Esophagus squamous epithelium (tissue), 5 donors: ENCODE measurements at regions not wholly inside any gene's neighbourhood (a gene's known extent, or its start where the extent isn't known, plus 50 kb on each side); places are given as distances from the start of the nearest gene placed in this dataset.

ENCODE experiments used
- DNase-seq: peaks from one replicate; lab custom pipeline; 2025; lab: John Stamatoyannopoulos, UW
- H3K27ac ChIP-seq, 4 donors: fragments of 200-600 bp; sonication (generic); one replicate each; pipeline ENCODE4 v1.5.1; 2016 to 2019; ENCODE audit warnings: mild to moderate bottlenecking in 1 of 4
- H3K27me3 ChIP-seq, 4 donors: fragments of 200-600 bp; sonication (generic); 1 replicate in 3 of 4; 2 replicates in 1 of 4; pipeline versions ENCODE4 v1.5.1 to v1.6.0; 2017 to 2021; ENCODE audit warnings: antibody characterized with exemption in 1 of 4
- H3K36me3 ChIP-seq, 3 donors: fragments of 200-600 bp; sonication (generic); one replicate each; pipeline ENCODE4 v1.5.1; 2016 to 2019
- H3K4me1 ChIP-seq, 3 donors: fragments of 200-600 bp; sonication (generic); one replicate each; pipeline ENCODE4 v1.5.1; 2017 to 2019
- H3K4me3 ChIP-seq, 4 donors: fragments of 200-600 bp; sonication (generic); 1 replicate in 3 of 4; 2 replicates in 1 of 4; pipeline ENCODE4 v1.5.1; 2016 to 2019; ENCODE audit warnings: mild to moderate bottlenecking in 2 of 4, moderate library complexity in 1 of 4
- H3K9me3 ChIP-seq, 3 donors: fragments of 200-600 bp; sonication (generic); one replicate each; pipeline ENCODE4 v1.5.1; 2016 to 2019
- POLR2A ChIP-seq, 4 donors: fragments of 450-650 bp; IDR thresholded peaks; one replicate each; pipeline ENCODE4 v1.6.1; 2017; ENCODE audit warnings: antibody characterized with exemption in 4 of 4, mild to moderate bottlenecking in 4 of 4, moderate library complexity in 3 of 4
- WGBS, 2 donors: methylation state at CpG; one replicate each; pipeline ENCODE4 v1.1.5; 2018; 5-methylcytosine and 5-hydroxymethylcytosine counted together
- intact Hi-C: fragments of 100-400 bp; cut with DNase I; formaldehyde crosslinking; loops from one replicate; pipeline ENCODE4 v1.15.0; 2022
- TF ChIP-seq, protein P1 (sequence below), 6 experiments: fragments of 450-650 bp in 4 of 6; fragments of 200-600 bp in 2 of 6; sonication (generic) in 2 of 6; IDR thresholded peaks; one replicate each; pipeline ENCODE4 v1.5.1; 2016 to 2019; ENCODE audit warnings: antibody characterized with exemption in 6 of 6, mild to moderate bottlenecking in 4 of 6, moderate library complexity in 4 of 6
- donor health status: DM: yes; HTN: yes; CAD: no.

DNA sequence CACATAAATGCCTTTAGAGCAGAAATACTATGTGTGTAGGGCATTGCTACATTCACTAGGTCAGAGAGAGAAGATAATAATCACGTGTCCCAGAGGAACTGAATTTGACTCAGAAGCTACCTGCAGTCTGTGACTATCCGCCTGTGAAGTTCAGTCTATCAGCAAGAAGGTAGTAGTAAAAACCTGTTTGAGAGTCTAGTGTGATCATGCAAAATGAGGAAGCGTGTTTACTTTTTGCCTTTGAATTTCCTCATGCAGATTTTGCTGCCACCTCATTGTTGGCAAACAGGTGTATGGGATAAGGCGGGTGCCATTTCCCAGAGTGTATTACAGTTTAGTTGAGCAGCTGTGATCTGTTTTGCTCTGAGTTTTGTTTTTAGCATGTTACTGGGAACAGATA is 403.9 kb upstream of the FANCL start:
- no peak overlapping the region for H3K27ac ChIP-seq
- H3K27me3 ChIP-seq: no peaks in the 10 kb centered on the region
- H3K36me3 ChIP-seq: no peaks in the 10 kb centered on the region
- no peak for TF ChIP-seq POLR2A (IDR thresholded peaks at IDR 0.05)
- TF ChIP-seq, protein P1, sequence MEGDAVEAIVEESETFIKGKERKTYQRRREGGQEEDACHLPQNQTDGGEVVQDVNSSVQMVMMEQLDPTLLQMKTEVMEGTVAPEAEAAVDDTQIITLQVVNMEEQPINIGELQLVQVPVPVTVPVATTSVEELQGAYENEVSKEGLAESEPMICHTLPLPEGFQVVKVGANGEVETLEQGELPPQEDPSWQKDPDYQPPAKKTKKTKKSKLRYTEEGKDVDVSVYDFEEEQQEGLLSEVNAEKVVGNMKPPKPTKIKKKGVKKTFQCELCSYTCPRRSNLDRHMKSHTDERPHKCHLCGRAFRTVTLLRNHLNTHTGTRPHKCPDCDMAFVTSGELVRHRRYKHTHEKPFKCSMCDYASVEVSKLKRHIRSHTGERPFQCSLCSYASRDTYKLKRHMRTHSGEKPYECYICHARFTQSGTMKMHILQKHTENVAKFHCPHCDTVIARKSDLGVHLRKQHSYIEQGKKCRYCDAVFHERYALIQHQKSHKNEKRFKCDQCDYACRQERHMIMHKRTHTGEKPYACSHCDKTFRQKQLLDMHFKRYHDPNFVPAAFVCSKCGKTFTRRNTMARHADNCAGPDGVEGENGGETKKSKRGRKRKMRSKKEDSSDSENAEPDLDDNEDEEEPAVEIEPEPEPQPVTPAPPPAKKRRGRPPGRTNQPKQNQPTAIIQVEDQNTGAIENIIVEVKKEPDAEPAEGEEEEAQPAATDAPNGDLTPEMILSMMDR (IDR thresholded peaks at IDR 0.05): no peak
- H3K4me3 ChIP-seq: no peak overlapping the region
- 54 to 56% methylated on average over 4 of the region's 4 CpGs for WGBS, 2 donors
- no peak for DNase-seq
- intact Hi-C loops: no loop called here
- H3K4me1 ChIP-seq: no peaks in the 10 kb centered on the region
- H3K9me3 ChIP-seq: no peaks in the 10 kb centered on the region

DNA sequence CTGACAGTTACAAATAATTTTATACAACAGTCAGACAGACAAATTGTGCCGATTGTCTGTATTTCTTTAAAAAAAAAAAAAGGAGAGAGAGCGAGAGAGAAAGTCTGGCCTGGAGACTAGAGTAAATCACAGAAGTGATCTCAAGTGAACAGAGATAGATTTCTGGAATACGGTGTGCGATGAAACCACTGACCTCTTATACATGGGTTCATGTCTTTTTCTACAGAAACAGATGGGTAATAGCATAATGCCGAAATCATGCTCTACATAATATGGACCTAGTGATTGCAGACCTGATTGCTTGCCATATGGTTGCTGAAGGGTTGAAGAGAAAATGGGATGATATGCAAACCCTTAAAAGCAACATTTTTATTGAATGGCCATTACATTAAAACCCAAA is 403.3 kb upstream of the FANCL start:
- Histone ChIP-seq H3K36me3 (no peaks in the 10 kb centered on the region), H3K27me3 (no peaks in the 10 kb centered on the region), H3K4me1 (no peaks in the 10 kb centered on the region), H3K27ac (no peak overlapping the region), H3K9me3 (no peaks in the 10 kb centered on the region), H3K4me3 (no peak overlapping the region)
- no peak for DNase-seq
- intact Hi-C loops: no loop called here
- TF ChIP-seq, protein P1 (IDR thresholded peaks at IDR 0.05): no peak
- TF ChIP-seq POLR2A (IDR thresholded peaks at IDR 0.05): no peak
- 73 to 83% methylated on average over 5 of the region's 5 CpGs for WGBS, 2 donors

DNA sequence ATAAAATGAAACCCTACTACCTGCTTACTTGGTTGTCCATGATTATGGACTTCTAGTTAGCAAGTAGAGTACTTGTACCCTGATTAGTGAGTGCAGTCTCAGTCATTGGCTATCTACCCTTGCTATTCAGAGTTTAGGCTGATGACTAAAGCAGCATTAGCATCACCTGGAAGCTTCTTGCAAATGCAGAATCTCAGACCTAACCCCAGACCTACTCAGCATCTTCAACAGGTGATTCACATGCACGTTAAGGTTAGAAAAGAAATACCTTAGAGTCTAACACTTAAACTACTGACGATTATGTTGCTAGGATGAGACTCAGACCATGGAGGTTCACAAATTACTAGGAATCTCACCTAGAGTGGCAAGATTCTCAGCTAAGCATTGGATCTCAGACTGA is 399.9 kb upstream of the FANCL start:
- Histone ChIP-seq H3K4me1 (no peaks in the 10 kb centered on the region), H3K4me3 (no peak overlapping the region), H3K27ac (no peak overlapping the region), H3K9me3 (no peaks in the 10 kb centered on the region), H3K27me3 (no peaks in the 10 kb centered on the region), H3K36me3 (no peaks in the 10 kb centered on the region)
- TF ChIP-seq, protein P1 (IDR thresholded peaks at IDR 0.05): no peak
- no peak for TF ChIP-seq POLR2A (IDR thresholded peaks at IDR 0.05)
- DNase-seq: no peak
- 59 to 70% methylated on average over 2 of the region's 2 CpGs for WGBS, 2 donors
- intact Hi-C loops: no loop called here

DNA sequence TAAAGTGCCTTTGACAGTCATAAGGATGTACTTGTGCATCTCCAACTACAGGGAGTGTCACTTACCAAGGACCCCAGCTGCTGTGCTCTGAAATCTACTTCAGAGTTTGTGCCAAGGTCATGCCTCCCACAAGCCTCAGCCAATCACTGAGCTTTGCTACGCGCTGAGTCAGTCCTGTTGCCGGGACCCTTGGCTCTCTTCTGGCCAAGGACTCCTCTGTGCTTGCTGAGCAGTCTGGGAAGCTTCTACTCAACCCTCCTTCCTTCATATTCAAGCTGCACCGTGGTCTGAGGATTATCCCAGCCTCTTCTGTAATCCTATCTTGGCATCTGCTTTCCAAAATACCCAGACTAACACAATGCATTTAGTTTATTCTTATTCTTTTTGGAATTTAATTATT is 398.9 kb upstream of the FANCL start:
- no peaks in the 10 kb centered on the region for H3K9me3 ChIP-seq
- no peak for TF ChIP-seq POLR2A (IDR thresholded peaks at IDR 0.05)
- TF ChIP-seq, protein P1 (IDR thresholded peaks at IDR 0.05): no peak
- no peaks in the 10 kb centered on the region for H3K4me1 ChIP-seq
- no peak overlapping the region for H3K4me3 ChIP-seq
- no peaks in the 10 kb centered on the region for H3K27me3 ChIP-seq
- 58 to 65% methylated on average over 4 of the region's 4 CpGs for WGBS, 2 donors
- H3K27ac ChIP-seq: no peak overlapping the region
- no peaks in the 10 kb centered on the region for H3K36me3 ChIP-seq
- DNase-seq: no peak
- intact Hi-C loops: no loop called here

DNA sequence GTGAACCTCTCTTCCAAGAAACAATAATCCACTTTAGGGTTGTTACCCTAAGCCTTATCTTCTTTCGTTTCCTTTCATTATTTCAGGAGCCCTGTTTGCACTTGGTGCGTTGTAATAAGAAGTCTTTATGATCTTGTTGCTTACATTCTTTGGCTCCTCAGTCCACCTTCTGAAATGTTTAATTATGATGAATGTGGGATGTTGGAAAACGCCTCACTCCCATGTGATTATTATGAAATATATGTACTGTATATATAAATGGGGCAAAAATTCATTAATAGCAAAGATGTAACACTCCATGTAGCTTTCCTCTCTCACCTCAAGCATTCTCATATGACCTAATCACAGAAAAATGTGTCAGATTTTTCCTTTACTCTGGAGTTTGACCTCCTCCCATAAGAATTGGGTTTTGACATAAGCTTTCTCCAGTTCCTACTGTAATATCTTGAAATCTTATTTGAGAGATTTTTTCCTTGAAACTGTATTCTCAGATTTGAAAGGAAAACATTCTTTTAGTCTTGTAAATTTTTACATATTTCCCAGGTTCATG is 397.2 kb upstream of the FANCL start:
- DNase-seq: no peak
- Histone ChIP-seq H3K4me3 (no peak overlapping the region), H3K36me3 (no peaks in the 10 kb centered on the region), H3K4me1 (no peaks in the 10 kb centered on the region), H3K9me3 (no peaks in the 10 kb centered on the region), H3K27ac (no peak overlapping the region), H3K27me3 (no peaks in the 10 kb centered on the region)
- TF ChIP-seq POLR2A (IDR thresholded peaks at IDR 0.05): no peak
- TF ChIP-seq, protein P1 (IDR thresholded peaks at IDR 0.05): no peak
- 31 to 37% methylated on average over 3 of the region's 3 CpGs for WGBS, 2 donors
- intact Hi-C loops: no loop called here
